Large intestine (tissue), 3 donors: ENCODE measurements at regions not wholly inside any gene's neighbourhood (a gene's known extent, or its start where the extent isn't known, plus 50 kb on each side); places are given as distances from the start of the nearest gene placed in this dataset.
A peak's percentile ranks its signal among the peaks of the same experiment; 100 is the strongest.

ENCODE experiments used
- DNase-seq, 2 donors: peaks; one replicate each; pipeline versions ENCODE4 v3.0.0 to v3.0.0-alpha.2; 2013
- H3K27ac ChIP-seq: one replicate; pipeline ENCODE4 v1.5.1; 2013; ENCODE audit warnings: low read length
- H3K27me3 ChIP-seq: 2 replicates; pipeline ENCODE4 v1.6.1; 2013; ENCODE audit warnings: low read length; ENCODE audit not compliant: control insufficient read depth, insufficient read depth
- H3K36me3 ChIP-seq: 2 replicates; pipeline ENCODE4 v1.6.1; 2013; ENCODE audit warnings: low read length; ENCODE audit not compliant: control insufficient read depth, insufficient read depth
- H3K4me1 ChIP-seq: one replicate; pipeline ENCODE4 v1.6.1; 2013; ENCODE audit warnings: low read length; ENCODE audit not compliant: control insufficient read depth, insufficient read depth
- H3K4me3 ChIP-seq: one replicate; pipeline ENCODE4 v1.5.1; 2013; ENCODE audit warnings: low read length
- H3K9me3 ChIP-seq: one replicate; pipeline ENCODE4 v1.6.1; 2013; ENCODE audit warnings: mild to moderate bottlenecking, low read depth, low read length, moderate library complexity; ENCODE audit not compliant: control insufficient read depth
- WGBS: methylation state at CpG from one replicate; pipeline ENCODE4 v1.1.5; 2013; ENCODE audit warnings: low lambda C conversion rate; ENCODE audit not compliant: insufficient coverage; 5-methylcytosine and 5-hydroxymethylcytosine counted together

GRCh38 chr6:43913375-43914271 lies 143.6 kb downstream of the VEGFA start:
- H3K9me3 ChIP-seq = no peaks in the 10 kb centered on the region
- no peaks in the 10 kb centered on the region for H3K27me3 ChIP-seq
- WGBS = no CpG with 5 or more reads among the region's 4 CpGs
- no peak overlapping the region for H3K4me3 ChIP-seq
- H3K27ac ChIP-seq = peak overlapping the region; percentile 96
- peaks cover 85% of the 10 kb centered on the region for H3K4me1 ChIP-seq
- peak; percentile 48 to 76 for DNase-seq
- H3K36me3 ChIP-seq = no peaks in the 10 kb centered on the region

GRCh38 chr6:43912598-43913371 lies 142.8 kb downstream of the VEGFA start:
- peak; percentile 69 to 72 for DNase-seq
- no peaks in the 10 kb centered on the region for H3K9me3 ChIP-seq
- H3K4me1 ChIP-seq = peaks cover 77% of the 10 kb centered on the region
- H3K36me3 ChIP-seq = no peaks in the 10 kb centered on the region
- WGBS = no CpG with 5 or more reads among the region's 14 CpGs
- peak overlapping the region; percentile 96 for H3K27ac ChIP-seq
- H3K27me3 ChIP-seq = no peaks in the 10 kb centered on the region
- H3K4me3 ChIP-seq = no peak overlapping the region

- Histone ChIP-seq H3K4me3 (no peak overlapping the region), H3K36me3 (no peaks in the 10 kb centered on the region), H3K27me3 (no peaks in the 10 kb centered on the region), H3K4me1 (peaks cover 71% of the 10 kb centered on the region), H3K9me3 (no peaks in the 10 kb centered on the region), H3K27ac (peak overlapping the region; percentile 96)
- DNase-seq = no peak
- WGBS = 0% methylated on average over 1 of the region's 7 CpGs
Observed at GRCh38 chr6:43912116-43912577, 142.1 kb downstream of the VEGFA start.

- no peaks in the 10 kb centered on the region for H3K36me3 ChIP-seq
- no peaks in the 10 kb centered on the region for H3K9me3 ChIP-seq
- H3K27me3 ChIP-seq = no peaks in the 10 kb centered on the region
- no peak overlapping the region for H3K4me3 ChIP-seq
- peak; percentile 89 to 93 for DNase-seq
- WGBS = no CpG with 5 or more reads among the region's 8 CpGs
- H3K27ac ChIP-seq = peak overlapping the region; percentile 96
- H3K4me1 ChIP-seq = peaks cover 65% of the 10 kb centered on the region
Observed at GRCh38 chr6:43911354-43912115, 141.5 kb downstream of the VEGFA start.

GRCh38 chr6:43910638-43911353 lies 140.8 kb downstream of the VEGFA start:
- Histone ChIP-seq H3K9me3 (no peaks in the 10 kb centered on the region), H3K36me3 (no peaks in the 10 kb centered on the region), H3K27me3 (no peaks in the 10 kb centered on the region), H3K27ac (peak overlapping the region; percentile 96), H3K4me3 (no peak overlapping the region), H3K4me1 (peaks cover 57% of the 10 kb centered on the region)
- WGBS = no CpG with 5 or more reads among the region's 6 CpGs
- DNase-seq = peak; percentile 70 to 78

GRCh38 chr6:43910149-43910637 lies 140.2 kb downstream of the VEGFA start:
- Histone ChIP-seq H3K27me3 (no peaks in the 10 kb centered on the region), H3K9me3 (no peaks in the 10 kb centered on the region), H3K4me3 (no peak overlapping the region), H3K27ac (no peak overlapping the region), H3K36me3 (no peaks in the 10 kb centered on the region), H3K4me1 (peaks cover 51% of the 10 kb centered on the region)
- WGBS = no CpG with 5 or more reads among the region's 1 CpG
- no peak for DNase-seq

- no peak for DNase-seq
- Histone ChIP-seq H3K27me3 (no peaks in the 10 kb centered on the region), H3K4me3 (no peak overlapping the region), H3K36me3 (no peaks in the 10 kb centered on the region), H3K27ac (no peak overlapping the region), H3K9me3 (no peaks in the 10 kb centered on the region), H3K4me1 (peaks cover 45% of the 10 kb centered on the region)
- WGBS = no CpG with 5 or more reads among the region's 7 CpGs
Observed at GRCh38 chr6:43909474-43910148, 139.6 kb downstream of the VEGFA start.

- H3K9me3 ChIP-seq = no peaks in the 10 kb centered on the region
- peaks cover 29% of the 10 kb centered on the region for H3K4me1 ChIP-seq
- DNase-seq = no peak
- H3K4me3 ChIP-seq = no peak overlapping the region
- no CpG with 5 or more reads among the region's 4 CpGs for WGBS
- no peaks in the 10 kb centered on the region for H3K36me3 ChIP-seq
- H3K27me3 ChIP-seq = no peaks in the 10 kb centered on the region
- no peak overlapping the region for H3K27ac ChIP-seq
Observed at GRCh38 chr6:43907789-43908472, 137.9 kb downstream of the VEGFA start.

- no peak for DNase-seq
- Histone ChIP-seq H3K9me3 (no peaks in the 10 kb centered on the region), H3K4me3 (no peak overlapping the region), H3K4me1 (peaks cover 27% of the 10 kb centered on the region), H3K27me3 (no peaks in the 10 kb centered on the region), H3K27ac (no peak overlapping the region), H3K36me3 (no peaks in the 10 kb centered on the region)
- WGBS = no CpG with 5 or more reads among the region's 2 CpGs
Observed at GRCh38 chr6:43907312-43907711, 137.3 kb downstream of the VEGFA start.
